Transverse colon (tissue), 4 donors: ENCODE measurements at regions not wholly inside any gene's neighbourhood (a gene's known extent, or its start where the extent isn't known, plus 50 kb on each side); places are given as distances from the start of the nearest gene placed in this dataset.

Experiments
- EP300 ChIP-seq: sonication (generic); formaldehyde crosslinking; IDR thresholded peaks from one replicate; pipeline ENCODE4 v1.6.1; 2017; ENCODE audit warnings: antibody characterized with exemption, low read depth
- POLR2A ChIP-seq: fragments of 450-650 bp; IDR thresholded peaks from one replicate; pipeline ENCODE4 v1.6.1; 2016; ENCODE audit warnings: antibody characterized with exemption, mild to moderate bottlenecking, moderate library complexity
- POLR2AphosphoS5 ChIP-seq, 3 donors: sonication (generic); formaldehyde crosslinking; IDR thresholded peaks; one replicate each; pipeline ENCODE4 v1.6.1; 2016; ENCODE audit warnings: antibody characterized with exemption in 3 of 3
- TF ChIP-seq, protein P1 (sequence below), 5 experiments: fragments of 200-600 bp in 3 of 5; fragments of 450-650 bp in 2 of 5; sonication (generic) in 3 of 5; IDR thresholded peaks; 1 replicate in 2 of 5; 2 replicates in 3 of 5; pipeline ENCODE4 v1.5.1; 2016 to 2017; ENCODE audit warnings: antibody characterized with exemption in 5 of 5, inconsistent platforms in 3 of 5, mild to moderate bottlenecking in 2 of 5, moderate library complexity in 1 of 5

DNA sequence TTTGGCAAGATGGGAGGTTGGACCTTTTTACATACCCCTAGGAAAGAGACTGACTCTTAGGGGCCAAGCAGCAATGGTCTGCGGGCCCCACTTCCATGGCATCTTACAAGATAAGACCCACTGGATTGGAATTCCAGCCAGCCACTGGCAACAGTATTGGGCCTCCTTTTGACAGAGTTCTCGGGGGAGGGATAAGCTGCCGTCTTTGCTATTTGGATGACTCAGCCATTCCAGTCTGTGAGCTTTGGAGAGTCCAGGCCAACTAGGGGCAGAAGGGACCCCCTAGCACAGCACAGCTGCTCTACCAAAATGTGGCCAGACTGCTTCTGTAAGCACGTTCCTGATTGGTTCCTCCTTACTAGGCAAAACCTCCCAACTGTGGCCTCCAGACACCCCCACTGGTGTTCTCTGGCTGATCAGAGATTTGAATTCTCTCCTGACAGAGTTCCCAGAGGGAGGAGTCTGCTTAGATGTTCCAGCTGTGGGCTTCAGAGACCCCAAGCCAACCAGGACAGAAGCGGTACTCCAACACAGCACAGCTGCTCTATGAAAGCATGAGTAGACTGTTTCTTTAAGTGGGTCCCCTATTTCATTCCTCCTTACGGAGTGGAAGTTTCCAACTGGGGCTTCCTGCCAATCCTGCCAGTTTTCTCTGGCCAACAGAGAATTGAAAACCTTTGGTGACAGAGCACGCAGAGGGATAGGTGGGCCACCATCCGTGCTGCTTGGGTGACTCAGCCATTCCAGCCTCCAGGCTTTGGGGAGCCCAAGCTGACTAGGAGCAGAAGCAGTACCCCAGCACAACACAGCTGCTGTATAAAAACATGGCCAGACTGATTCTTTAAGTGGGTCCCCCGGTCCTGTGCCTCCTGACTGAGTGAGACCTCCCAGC lies 672.1 kb upstream of the RIOK2 start:
- TF ChIP-seq, protein P1, sequence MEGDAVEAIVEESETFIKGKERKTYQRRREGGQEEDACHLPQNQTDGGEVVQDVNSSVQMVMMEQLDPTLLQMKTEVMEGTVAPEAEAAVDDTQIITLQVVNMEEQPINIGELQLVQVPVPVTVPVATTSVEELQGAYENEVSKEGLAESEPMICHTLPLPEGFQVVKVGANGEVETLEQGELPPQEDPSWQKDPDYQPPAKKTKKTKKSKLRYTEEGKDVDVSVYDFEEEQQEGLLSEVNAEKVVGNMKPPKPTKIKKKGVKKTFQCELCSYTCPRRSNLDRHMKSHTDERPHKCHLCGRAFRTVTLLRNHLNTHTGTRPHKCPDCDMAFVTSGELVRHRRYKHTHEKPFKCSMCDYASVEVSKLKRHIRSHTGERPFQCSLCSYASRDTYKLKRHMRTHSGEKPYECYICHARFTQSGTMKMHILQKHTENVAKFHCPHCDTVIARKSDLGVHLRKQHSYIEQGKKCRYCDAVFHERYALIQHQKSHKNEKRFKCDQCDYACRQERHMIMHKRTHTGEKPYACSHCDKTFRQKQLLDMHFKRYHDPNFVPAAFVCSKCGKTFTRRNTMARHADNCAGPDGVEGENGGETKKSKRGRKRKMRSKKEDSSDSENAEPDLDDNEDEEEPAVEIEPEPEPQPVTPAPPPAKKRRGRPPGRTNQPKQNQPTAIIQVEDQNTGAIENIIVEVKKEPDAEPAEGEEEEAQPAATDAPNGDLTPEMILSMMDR (IDR thresholded peaks at IDR 0.05), result no peak
- no peak for TF ChIP-seq POLR2AphosphoS5 (IDR thresholded peaks at IDR 0.05)
- TF ChIP-seq POLR2A, result no peak
- no peak for TF ChIP-seq EP300
